ENCODE measurements at regions not wholly inside any gene's neighbourhood (a gene's known extent, or its start where the extent isn't known, plus 50 kb on each side); places are given as distances from the start of the nearest gene placed in this dataset.

DNA sequence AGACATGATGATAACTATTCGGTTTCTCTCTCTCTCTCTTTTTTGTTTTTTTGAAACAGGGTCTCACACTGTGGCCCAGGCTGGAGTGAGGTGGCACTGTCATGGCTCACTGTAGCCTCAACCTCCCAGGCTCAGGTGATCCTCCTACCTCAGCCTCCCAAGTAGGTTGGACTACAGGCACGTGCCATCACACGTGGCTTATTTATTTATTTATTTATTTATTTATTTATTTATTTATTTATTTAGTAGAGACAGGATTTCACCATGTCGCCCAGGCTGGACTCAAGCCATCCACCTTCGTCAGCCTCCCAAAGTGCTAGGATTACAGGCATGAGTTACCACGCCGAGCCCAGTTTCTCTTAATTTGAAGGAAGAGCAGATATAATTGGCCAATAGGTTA, 427.9 kb upstream of the JAG1 start:
- TF ChIP-seq, protein P1, sequence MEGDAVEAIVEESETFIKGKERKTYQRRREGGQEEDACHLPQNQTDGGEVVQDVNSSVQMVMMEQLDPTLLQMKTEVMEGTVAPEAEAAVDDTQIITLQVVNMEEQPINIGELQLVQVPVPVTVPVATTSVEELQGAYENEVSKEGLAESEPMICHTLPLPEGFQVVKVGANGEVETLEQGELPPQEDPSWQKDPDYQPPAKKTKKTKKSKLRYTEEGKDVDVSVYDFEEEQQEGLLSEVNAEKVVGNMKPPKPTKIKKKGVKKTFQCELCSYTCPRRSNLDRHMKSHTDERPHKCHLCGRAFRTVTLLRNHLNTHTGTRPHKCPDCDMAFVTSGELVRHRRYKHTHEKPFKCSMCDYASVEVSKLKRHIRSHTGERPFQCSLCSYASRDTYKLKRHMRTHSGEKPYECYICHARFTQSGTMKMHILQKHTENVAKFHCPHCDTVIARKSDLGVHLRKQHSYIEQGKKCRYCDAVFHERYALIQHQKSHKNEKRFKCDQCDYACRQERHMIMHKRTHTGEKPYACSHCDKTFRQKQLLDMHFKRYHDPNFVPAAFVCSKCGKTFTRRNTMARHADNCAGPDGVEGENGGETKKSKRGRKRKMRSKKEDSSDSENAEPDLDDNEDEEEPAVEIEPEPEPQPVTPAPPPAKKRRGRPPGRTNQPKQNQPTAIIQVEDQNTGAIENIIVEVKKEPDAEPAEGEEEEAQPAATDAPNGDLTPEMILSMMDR (conservative IDR thresholded peaks at IDR 0.05; ENCODE audit: low read length): no peak
- no peak for TF ChIP-seq EZH2phosphoT487 (IDR thresholded peaks at IDR 0.05; ENCODE audit: borderline replicate concordance)
